C1 segment of cervical spinal cord (tissue), 14 donors: ENCODE measurements at regions not wholly inside any gene's neighbourhood (a gene's known extent, or its start where the extent isn't known, plus 50 kb on each side); places are given as distances from the start of the nearest gene placed in this dataset.
"Not testable (repeated sequence)": the region's sequence is repeated elsewhere in the genome, so short reads cannot be mapped to it uniquely, and the experiment has no call there.

Experiments used
- DNase-seq, 14 donors: peaks; one replicate each; lab custom pipeline; 2025; lab: John Stamatoyannopoulos, UW

DNA sequence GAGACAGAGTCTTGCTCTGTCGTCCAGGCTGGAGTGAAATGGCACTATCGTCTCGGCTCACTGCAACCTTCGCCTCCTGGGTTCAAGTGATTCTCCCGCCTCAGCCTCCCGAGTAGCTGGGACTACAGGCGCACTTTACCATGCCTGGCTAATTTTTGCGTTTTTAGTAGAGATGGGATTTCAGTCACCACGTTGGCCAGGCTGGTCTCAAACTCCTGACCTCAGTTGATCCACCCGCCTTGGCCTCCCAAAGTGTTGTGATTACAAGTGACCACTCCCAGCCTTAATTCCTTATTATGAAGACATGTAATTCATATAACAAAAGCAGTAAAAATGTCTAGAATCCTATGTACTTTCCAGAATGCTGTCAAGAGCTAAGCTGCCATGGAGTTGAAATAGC, 434.5 kb upstream of the ZNG1F start:
- not testable (repeated sequence) for DNase-seq

DNA sequence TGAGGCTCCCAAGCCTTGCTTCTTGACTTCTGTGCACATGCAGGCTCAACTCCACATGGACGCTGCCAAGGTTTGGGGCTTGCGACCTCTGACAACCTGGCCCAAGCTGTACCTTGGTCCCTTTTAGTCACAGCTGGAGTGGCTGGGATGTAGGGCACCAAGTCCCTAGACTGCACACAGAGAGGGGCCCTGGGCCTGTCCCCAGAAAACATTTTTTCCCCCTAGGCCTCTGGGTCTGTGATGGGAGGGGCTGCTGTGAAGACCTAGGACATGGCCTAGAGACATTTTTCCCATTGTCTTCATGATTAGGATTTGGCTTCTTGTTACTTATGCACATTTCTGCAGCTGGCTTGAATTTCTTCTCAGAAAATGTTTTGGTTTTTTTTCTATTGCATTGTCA, 430.1 kb upstream of the ZNG1F start:
- DNase-seq = not testable (repeated sequence)

- DNase-seq = not testable (repeated sequence)
Measured at GRCh38 chr9:41606961-41607547, 417.9 kb upstream of the ZNG1F start.

GRCh38 chr9:41565572-41565971, 376.5 kb upstream of the ZNG1F start:
- DNase-seq = not testable (repeated sequence)
